Mesothelial cell of epicardium (in vitro differentiated cells): ENCODE measurements at regions not wholly inside any gene's neighbourhood (a gene's known extent, or its start where the extent isn't known, plus 50 kb on each side); places are given as distances from the start of the nearest gene placed in this dataset.

ENCODE experiments used
- DNase-seq, 2 experiments: peaks; one replicate each; pipeline ENCODE4 v3.0.0; 2021; ENCODE audit warnings: low spot score in 2 of 2; ENCODE audit not compliant: unreplicated experiment in 2 of 2
- H3K27ac Mint-ChIP-seq: 2 replicates; pipeline ENCODE4 v1.8.0; 2021; ENCODE audit warnings: mixed read lengths
- H3K27me3 Mint-ChIP-seq: 2 replicates; pipeline ENCODE4 v1.8.0; 2021; ENCODE audit warnings: low read depth, mixed read lengths
- H3K36me3 Mint-ChIP-seq: 2 replicates; pipeline ENCODE4 v1.8.0; 2021; ENCODE audit warnings: mixed read lengths
- H3K4me1 Mint-ChIP-seq: 2 replicates; pipeline ENCODE4 v1.8.0; 2021; ENCODE audit warnings: mixed read lengths
- H3K4me3 Mint-ChIP-seq: 2 replicates; pipeline ENCODE4 v1.8.0; 2021; ENCODE audit warnings: mild to moderate bottlenecking, moderate library complexity, mixed read lengths
- H3K9me3 Mint-ChIP-seq: 2 replicates; pipeline ENCODE4 v1.8.0; 2021; ENCODE audit warnings: mixed read lengths
- CTCF ChIP-seq: fragments of 200-600 bp; sonication (generic); IDR thresholded peaks from one replicate; pipeline ENCODE4 v1.5.0; 2021; ENCODE audit warnings: antibody characterized with exemption; ENCODE audit not compliant: unreplicated experiment

GRCh38 chr10:100684688-100685235 lies 60.6 kb upstream of the PAX2 start:
- Mint-ChIP-seq H3K4me3 (no peak overlapping the region), H3K9me3 (no peaks in the 10 kb centered on the region)

GRCh38 chr10:100685331-100685730 lies 60.1 kb upstream of the PAX2 start:
- H3K9me3 Mint-ChIP-seq, result no peaks in the 10 kb centered on the region
- H3K27me3 Mint-ChIP-seq, result peaks cover 99% of the 10 kb centered on the region
- H3K27ac Mint-ChIP-seq, result no peak overlapping the region
- H3K4me1 Mint-ChIP-seq, result peaks cover 1% of the 10 kb centered on the region
- H3K4me3 Mint-ChIP-seq, result no peak overlapping the region
- no peak for TF ChIP-seq CTCF
- no peak for DNase-seq
- H3K36me3 Mint-ChIP-seq, result no peaks in the 10 kb centered on the region

More at GRCh38 chr10:100684688-100685235, 60.6 kb upstream of the PAX2 start:
- Mint-ChIP-seq H3K36me3 (no peaks in the 10 kb centered on the region), H3K27ac (no peak overlapping the region), H3K27me3 (peaks cover 98% of the 10 kb centered on the region), H3K4me1 (peaks cover 1% of the 10 kb centered on the region)
- no peak for TF ChIP-seq CTCF
- no peak for DNase-seq

- Mint-ChIP-seq H3K9me3 (no peaks in the 10 kb centered on the region), H3K4me3 (no peak overlapping the region), H3K36me3 (no peaks in the 10 kb centered on the region), H3K27ac (no peak overlapping the region), H3K27me3 (peaks cover 99% of the 10 kb centered on the region), H3K4me1 (peaks cover 1% of the 10 kb centered on the region)
- no peak for DNase-seq
- no peak for TF ChIP-seq CTCF
Observed at GRCh38 chr10:100687143-100688003, 58.0 kb upstream of the PAX2 start.

GRCh38 chr10:100688201-100688600 lies 57.2 kb upstream of the PAX2 start:
- no peak for TF ChIP-seq CTCF
- Mint-ChIP-seq H3K4me1 (peaks cover 1% of the 10 kb centered on the region), H3K36me3 (no peaks in the 10 kb centered on the region), H3K27me3 (peaks cover 98% of the 10 kb centered on the region), H3K27ac (no peak overlapping the region), H3K9me3 (no peaks in the 10 kb centered on the region), H3K4me3 (no peak overlapping the region)
- DNase-seq, result no peak

GRCh38 chr10:100693821-100694220 lies 51.6 kb upstream of the PAX2 start:
- no peak for TF ChIP-seq CTCF
- Mint-ChIP-seq H3K9me3 (no peaks in the 10 kb centered on the region), H3K27me3 (peaks cover 91% of the 10 kb centered on the region), H3K36me3 (no peaks in the 10 kb centered on the region), H3K27ac (no peak overlapping the region), H3K4me3 (no peak overlapping the region), H3K4me1 (no peaks in the 10 kb centered on the region)
- DNase-seq, result no peak
